Stomach (tissue), 4 donors: ENCODE measurements at regions not wholly inside any gene's neighbourhood (a gene's known extent, or its start where the extent isn't known, plus 50 kb on each side); places are given as distances from the start of the nearest gene placed in this dataset.

Experiments
- CTCF ChIP-seq, 7 experiments: fragments of 450-650 bp in 4 of 7; fragments of 200-600 bp in 3 of 7; sonication (generic) in 3 of 7; IDR thresholded peaks; one replicate each; pipeline ENCODE4 v1.5.1; 2016 to 2019; ENCODE audit warnings: antibody characterized with exemption in 7 of 7, control low read depth in 2 of 7, mild to moderate bottlenecking in 1 of 7
- EP300 ChIP-seq: sonication (generic); formaldehyde crosslinking; IDR thresholded peaks from one replicate; pipeline ENCODE4 v1.6.1; 2017; ENCODE audit warnings: antibody characterized with exemption

DNA sequence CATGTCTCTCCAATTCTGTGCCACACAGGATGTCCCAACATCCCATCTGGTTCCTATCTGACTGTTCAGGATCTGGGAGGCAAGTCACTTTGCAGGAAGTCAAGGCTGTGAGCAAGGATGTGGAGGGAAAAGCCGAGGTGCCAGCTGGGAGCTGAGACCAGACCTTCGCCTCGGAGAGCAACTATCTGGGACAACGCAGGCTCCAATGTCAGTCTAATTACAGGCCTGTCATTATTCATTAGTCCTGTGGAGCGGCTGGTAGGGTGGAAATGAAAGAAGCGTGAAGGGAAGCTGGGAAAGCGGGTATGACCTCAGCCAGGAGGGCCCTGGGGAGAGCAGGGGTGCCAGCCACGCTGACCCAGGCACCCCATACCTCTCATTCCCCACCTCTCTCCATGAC, 147.3 kb downstream of the UNC5CL start:
- TF ChIP-seq CTCF (IDR thresholded peaks at IDR 0.05) (no peak), EP300 (no peak)
